ENCODE measurements at regions not wholly inside any gene's neighbourhood (a gene's known extent, or its start where the extent isn't known, plus 50 kb on each side); places are given as distances from the start of the nearest gene placed in this dataset.

GRCh38 chr13:73499695-73500094, 440.9 kb downstream of the KLF5 start:
- ATAC-seq = no peak
- intact Hi-C loops (cut with DNase I) = no loop called here
- no peak for DNase-seq

GRCh38 chr13:73497430-73497829, 438.6 kb downstream of the KLF5 start:
- no peak for ATAC-seq
- intact Hi-C loops (cut with DNase I) = no loop called here
- DNase-seq = no peak

GRCh38 chr13:73496711-73497110, 437.9 kb downstream of the KLF5 start:
- intact Hi-C loops (cut with DNase I) = no loop called here

GRCh38 chr13:73492811-73493210, 434.0 kb downstream of the KLF5 start:
- intact Hi-C loops (cut with DNase I) = no loop called here
- no peak for ATAC-seq
- DNase-seq = no peak

More at GRCh38 chr13:73496711-73497110, 437.9 kb downstream of the KLF5 start:
- ATAC-seq (no peak), DNase-seq (no peak)

GRCh38 chr13:73482556-73482955, 423.8 kb downstream of the KLF5 start:
- ATAC-seq (peak in 1 of 2 donors; percentile 71), DNase-seq (no peak)
- intact Hi-C loops (cut with DNase I) = no loop called here

- DNase-seq (no peak), ATAC-seq (peak in 1 of 2 donors; percentile 72)
- intact Hi-C loops (cut with DNase I) = no loop called here
Measured at GRCh38 chr13:73481886-73482445, 423.2 kb downstream of the KLF5 start.

- intact Hi-C loops (cut with DNase I) = no loop called here
- ATAC-seq (no peak), DNase-seq (no peak)
Measured at GRCh38 chr13:73480779-73481559, 422.2 kb downstream of the KLF5 start.

GRCh38 chr13:73479856-73480255, 421.1 kb downstream of the KLF5 start:
- no peak for ATAC-seq
- intact Hi-C loops (cut with DNase I) = no loop called here
- DNase-seq = no peak

GRCh38 chr13:73479351-73479750, 420.5 kb downstream of the KLF5 start:
- intact Hi-C loops (cut with DNase I) = no loop called here
- ATAC-seq = no peak
- DNase-seq = no peak

GRCh38 chr13:73477441-73477840, 418.6 kb downstream of the KLF5 start:
- DNase-seq (no peak), ATAC-seq (no peak)
- intact Hi-C loops (cut with DNase I) = no loop called here

- no peak for ATAC-seq
- intact Hi-C loops (cut with DNase I) = no loop called here
- no peak for DNase-seq
Measured at GRCh38 chr13:73473016-73473415, 414.2 kb downstream of the KLF5 start.

GRCh38 chr13:73467125-73467524, 408.3 kb downstream of the KLF5 start:
- no peak for DNase-seq
- intact Hi-C loops (cut with DNase I) = no loop called here
- no peak for ATAC-seq

GRCh38 chr13:73466561-73466960, 407.8 kb downstream of the KLF5 start:
- DNase-seq (no peak), ATAC-seq (no peak)

GRCh38 chr13:73465617-73465971, 406.8 kb downstream of the KLF5 start:
- intact Hi-C loops (cut with DNase I) = no loop called here
- ATAC-seq = no peak
- no peak for DNase-seq

More at GRCh38 chr13:73466561-73466960, 407.8 kb downstream of the KLF5 start:
- intact Hi-C loops (cut with DNase I) = no loop called here

- intact Hi-C loops (cut with DNase I) = no loop called here
- no peak for DNase-seq
- no peak for ATAC-seq
Measured at GRCh38 chr13:73464758-73465616, 406.2 kb downstream of the KLF5 start.

- no peak for DNase-seq
- intact Hi-C loops (cut with DNase I) = no loop called here
- ATAC-seq = no peak
Measured at GRCh38 chr13:73462241-73462640, 403.4 kb downstream of the KLF5 start.

GRCh38 chr13:73451221-73452029, 392.6 kb downstream of the KLF5 start:
- peak in 1 of 2 donors; percentile 38 for ATAC-seq
- DNase-seq = no peak
- intact Hi-C loops (cut with DNase I) = no loop called here

- no peak for ATAC-seq
- intact Hi-C loops (cut with DNase I) = no loop called here
- no peak for DNase-seq
Measured at GRCh38 chr13:73450583-73450982, 391.8 kb downstream of the KLF5 start.

- ATAC-seq (no peak), DNase-seq (no peak)
- intact Hi-C loops (cut with DNase I) = no loop called here
Measured at GRCh38 chr13:73449252-73449651, 390.4 kb downstream of the KLF5 start.
